22Rv1 (cell line): ENCODE measurements at regions not wholly inside any gene's neighbourhood (a gene's known extent, or its start where the extent isn't known, plus 50 kb on each side); places are given as distances from the start of the nearest gene placed in this dataset.

ENCODE experiments used
- CTCF ChIP-seq: fragments of 450-650 bp; IDR thresholded peaks from 2 replicates; pipeline ENCODE4 v1.5.1; 2017; ENCODE audit warnings: mild to moderate bottlenecking
- ZFX ChIP-seq: fragments of 450-650 bp; IDR thresholded peaks from 2 replicates; pipeline ENCODE4 v1.6.1; 2017; ENCODE audit warnings: antibody characterized with exemption, borderline replicate concordance

GRCh38 chr4:122988696-122989095 is 66.3 kb upstream of the NUDT6 start:
- TF ChIP-seq CTCF (no peak), ZFX (no peak)
